Stimulated activated CD8-positive, alpha-beta memory T cell treated with anti-CD3 and anti-CD28 coated beads, Interleukin-15, amount 100 ng/mL, for 48 hours (primary cell): ENCODE measurements at regions not wholly inside any gene's neighbourhood (a gene's known extent, or its start where the extent isn't known, plus 50 kb on each side); places are given as distances from the start of the nearest gene placed in this dataset.

Experiments used
- DNase-seq, 2 donors: peaks; one replicate each; pipeline ENCODE4 v3.0.0-alpha.2; 2020; ENCODE audit warnings: low read depth in 2 of 2

DNA sequence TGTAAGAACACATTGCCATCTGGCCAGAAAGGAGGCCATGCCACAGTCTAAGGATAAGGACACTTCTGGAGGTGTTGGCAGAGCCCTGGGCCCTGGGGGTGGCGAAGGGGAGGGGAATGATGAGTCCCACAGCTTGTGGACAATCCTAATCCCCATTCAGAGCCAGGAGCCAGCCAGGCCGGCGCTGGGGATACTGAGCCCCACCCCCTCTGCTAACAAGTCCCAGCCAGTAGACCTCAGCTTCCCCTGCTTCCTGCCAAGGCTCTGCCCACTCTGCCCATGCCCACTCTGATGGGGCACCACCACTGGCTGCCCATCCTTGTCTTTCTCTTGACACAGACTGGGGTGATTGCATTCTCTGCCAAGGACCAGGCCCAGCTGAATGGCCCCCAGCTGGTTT lies 71.9 kb downstream of the NAV1 start:
- DNase-seq = no peak

DNA sequence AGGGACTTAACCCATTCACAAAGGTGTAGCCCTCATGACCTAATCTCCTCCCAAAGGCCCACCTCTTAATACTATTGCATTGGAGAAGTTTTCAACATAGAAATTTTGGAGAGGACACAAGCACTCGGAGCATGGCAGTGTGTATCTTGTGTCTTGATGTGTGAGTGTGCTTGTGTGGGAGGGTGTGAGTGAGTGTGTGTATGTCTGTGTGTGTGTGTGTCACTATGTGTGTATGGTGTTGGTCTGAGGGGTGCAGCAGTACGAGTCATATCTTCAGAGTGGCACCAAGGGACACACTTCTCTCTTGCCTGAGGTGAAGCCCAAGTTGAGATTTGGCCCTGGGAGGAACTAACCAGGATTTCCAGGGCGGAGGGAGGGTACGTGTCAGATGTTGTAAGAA lies 73.7 kb downstream of the NAV1 start:
- DNase-seq = no peak

DNA sequence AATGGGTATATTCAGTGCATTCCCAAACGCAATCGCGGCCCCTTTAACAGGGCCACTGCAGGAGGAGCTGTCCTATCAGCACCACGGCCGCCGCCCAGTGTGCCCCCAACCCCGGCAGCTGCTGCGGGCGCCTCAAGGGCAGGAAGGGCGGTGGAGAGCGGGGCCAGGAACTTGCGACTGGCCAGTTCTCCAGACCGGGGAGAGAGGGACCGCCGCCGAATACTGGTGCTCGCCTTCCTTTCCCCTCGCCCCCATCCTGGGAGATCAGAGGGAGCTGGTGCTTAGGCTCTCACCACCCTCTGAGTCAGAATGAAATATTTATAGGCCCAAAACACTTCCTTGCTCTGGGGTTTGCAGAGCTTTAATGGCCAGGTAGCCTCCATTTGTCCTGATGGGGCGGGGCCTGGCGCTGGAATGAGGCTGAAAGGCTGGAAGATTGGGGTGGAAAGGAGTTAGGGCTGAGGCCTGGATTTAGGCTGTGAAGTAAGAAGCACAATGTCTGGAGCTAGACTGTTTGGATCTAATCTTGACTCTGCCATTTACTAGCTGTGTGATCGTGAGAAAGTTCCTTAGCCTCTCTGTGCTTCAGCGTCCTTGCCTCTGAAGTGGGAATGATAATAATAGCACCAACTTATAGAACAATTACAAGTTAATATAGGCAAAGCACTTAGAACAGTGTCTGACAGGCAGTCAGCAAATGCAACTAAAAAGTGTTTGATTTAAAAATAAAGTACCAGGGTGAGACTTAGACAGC lies 75.5 kb downstream of the NAV1 start:
- no peak for DNase-seq

DNA sequence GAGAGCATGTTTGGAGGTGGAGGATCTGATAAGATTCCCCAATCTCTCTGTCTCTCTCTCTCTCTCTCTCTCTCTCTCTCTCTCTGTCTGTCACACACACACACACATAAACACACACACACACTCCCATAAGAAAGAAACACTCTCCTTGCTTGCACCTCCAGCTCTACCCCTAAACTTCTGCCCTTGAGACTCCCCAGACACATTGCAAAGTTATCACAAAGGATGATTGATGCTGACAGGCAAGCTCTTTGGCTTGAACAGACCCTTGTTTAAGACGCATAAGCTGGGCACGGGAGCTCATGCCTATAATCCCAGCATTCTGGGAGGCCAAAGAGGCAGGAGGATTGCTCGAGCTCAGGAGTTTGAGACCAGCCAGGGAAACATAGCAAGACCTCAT lies 78.2 kb downstream of the NAV1 start:
- no peak for DNase-seq

DNA sequence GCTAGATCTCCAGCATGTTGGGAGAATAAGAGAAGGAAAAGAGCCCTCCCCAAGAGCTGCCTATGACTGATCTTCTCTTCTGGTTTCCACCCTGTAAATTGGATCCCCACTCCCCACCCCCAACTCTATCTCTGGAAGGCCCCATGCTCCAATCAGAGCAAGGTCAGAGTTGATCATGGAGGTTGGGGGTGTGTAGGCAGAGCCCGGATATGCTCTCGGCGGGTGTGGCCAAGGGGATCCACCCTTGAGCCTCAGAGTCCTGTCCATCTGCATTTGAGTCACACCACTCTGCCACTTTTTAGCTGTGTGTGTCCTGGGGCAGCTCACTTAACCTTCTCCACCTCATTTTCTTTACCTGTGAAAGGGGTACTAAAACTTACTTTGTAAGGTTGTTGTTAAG lies 79.5 kb downstream of the NAV1 start:
- DNase-seq = no peak

DNA sequence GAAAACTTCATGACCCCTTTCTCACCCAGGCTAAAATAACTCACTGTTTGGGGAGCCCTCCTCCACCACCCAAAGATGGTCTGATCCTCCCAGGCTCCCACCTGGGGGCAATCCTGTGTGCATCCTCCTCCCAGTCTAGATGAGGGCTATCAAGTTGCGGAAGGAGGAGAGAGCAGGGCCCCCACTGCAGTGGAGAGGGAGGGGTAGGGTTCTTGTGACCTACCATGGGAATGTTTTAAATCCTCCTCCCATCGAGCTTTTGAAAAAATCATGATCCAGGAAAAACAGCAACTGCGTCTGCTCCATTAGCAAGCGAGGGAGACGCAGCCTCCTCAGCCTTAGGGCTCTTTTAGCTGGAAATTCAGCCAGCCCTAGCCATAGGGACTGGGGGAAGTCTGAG lies 80.0 kb downstream of the NAV1 start:
- DNase-seq = no peak

DNA sequence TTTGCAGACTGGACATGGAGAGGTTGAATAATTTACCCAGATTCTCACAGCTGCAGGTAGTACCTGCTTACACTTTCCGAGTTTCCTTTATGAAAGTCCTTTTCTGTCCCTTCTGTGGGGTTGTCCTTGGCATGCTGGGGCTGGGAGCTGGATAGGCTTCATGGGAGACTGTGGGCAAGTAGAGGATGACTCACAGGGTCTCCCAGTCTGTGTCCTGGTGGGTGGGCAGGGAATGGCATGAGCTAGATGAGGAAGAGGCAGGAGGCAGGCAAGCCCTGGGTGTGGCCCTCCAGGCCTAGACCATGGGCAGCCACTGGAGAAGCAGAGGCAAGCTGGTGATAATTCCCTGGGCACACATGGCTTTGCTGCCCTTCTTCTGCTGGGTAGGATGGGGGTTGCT lies 80.6 kb downstream of the NAV1 start:
- no peak for DNase-seq

DNA sequence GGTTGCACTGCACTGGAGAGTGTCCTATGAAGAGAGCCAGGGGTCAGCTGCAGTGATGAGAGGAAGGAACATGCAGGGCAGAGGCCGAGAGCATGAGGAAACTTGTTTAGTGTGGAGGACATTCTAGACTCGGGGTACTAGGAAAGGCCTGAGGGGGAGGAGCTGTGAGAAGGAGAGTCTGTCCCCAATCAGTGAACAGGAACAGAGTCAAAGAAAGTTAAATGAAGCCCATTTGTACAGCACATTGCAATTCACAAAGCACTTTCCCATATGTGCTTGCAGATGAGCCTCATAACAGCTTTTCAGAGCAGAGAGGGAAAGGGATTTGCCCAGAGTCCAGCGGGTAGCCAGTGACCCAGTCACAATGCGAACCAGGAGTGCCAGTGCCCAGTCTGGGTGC lies 83.4 kb downstream of the NAV1 start:
- no peak for DNase-seq

DNA sequence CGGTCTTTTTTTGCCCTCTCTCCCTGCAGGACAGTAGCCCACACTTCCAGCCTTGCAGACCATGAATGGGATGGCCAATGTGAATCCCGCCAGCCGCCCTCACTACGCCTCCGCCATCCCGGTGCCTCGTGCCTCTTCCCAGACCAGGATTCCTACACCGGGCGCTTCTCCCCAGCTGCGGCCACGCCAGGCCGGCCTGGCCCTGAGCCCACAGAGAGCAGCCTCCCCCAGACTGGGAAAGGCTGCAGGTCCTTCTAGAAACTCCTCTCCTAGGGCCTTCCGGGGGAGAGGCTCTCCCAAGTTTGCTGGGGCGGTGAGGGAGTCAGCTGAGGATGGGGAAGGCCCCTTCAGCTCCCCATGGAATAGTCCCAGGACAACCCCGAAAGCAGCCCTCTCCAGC lies 83.9 kb downstream of the NAV1 start:
- no peak for DNase-seq

DNA sequence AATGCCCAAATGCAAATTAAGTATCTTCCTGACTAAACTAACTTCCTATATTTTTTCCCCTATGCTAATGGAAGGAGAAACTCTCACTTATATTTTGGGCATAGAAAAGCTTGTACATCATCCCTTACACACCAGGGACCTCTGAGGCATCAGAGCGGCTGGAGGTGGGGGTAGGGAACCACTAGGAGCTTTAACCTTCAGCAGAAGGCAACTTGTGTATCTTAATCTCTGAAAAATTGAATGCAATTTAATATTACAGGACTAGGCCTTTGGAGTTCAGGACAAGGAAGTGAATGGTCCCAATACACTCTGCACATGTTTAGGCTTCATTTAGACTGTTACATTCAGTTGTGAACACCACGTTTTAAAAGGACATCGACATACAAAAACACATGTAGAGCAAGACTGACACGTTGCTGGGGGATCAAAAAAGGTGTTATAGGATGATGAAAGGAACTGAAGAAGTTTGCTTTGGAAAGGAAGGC lies 85.9 kb downstream of the NAV1 start:
- DNase-seq = no peak

DNA sequence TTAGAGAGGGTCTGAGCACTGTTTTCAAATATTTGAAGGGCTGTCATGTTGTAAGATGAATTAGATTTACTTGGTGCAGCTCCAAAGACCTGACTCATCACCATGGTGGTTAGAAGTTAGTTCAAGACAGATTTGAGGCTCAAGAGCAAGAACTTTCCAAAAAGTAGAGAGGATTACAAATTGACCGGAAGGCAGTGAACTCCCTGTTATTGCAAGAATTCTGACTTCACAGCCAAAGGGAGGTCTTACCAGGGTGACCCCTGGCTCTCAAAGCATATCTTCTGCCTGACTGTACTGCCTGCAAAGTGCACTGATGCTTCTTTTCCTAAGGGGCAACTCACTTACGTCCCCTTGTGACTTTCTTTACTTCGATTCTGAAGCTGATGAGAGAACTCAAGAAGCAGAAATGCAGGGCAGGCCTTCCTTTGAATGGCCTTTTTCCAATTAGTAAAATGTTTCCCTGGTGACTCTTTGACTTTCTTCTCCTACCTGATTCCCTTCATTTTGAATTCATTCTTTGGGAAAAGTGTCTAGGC lies 86.4 kb downstream of the NAV1 start:
- DNase-seq = no peak

DNA sequence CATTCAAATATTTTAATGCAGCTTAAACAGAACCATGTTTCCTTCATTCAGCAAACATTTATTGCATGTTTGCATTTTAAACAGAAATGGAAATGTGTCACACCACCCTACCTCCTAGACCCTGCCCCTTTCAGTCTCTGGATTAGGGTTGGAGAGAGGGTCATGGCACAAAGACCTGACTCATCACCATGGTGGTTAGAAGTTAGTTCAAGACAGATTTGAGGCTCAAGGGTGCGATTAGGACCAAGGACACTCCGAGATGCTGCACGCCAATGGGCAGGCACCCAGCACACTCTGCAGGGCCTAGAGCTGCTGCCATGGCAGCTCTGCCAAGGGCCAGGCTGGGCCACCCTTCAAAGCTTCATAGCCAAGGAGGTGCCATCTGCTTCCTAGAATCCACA lies 86.9 kb downstream of the NAV1 start:
- DNase-seq = no peak

DNA sequence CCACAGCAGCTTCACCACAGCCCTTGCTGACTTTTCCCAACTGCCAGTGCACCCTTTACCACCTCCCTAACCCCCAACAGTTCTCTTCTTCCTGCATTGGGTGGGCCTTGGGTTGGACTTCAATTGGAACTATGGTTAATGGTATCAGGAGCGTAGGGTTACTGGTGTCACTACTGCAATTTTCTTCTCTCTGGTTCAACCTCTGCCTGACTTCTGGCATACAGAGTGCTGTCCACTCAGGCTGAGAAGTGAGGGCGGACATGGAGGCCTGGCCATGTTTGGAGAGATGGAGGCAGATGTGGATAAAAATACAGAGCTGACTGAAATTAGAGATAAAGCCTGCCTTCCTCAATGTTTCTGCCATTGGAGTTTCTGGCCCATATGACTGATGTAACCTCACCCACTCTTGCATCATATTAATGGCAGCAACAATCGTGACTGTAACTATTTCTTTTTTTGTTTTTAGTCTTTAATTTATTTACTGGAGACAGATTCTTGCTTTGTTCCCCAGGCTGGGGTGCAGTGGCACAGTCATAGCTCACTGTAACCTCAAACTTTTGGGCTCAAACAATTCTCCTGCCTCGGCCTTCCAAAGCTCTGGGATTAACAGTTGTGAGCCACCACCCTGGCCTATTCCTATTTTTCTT lies 87.8 kb downstream of the NAV1 start:
- DNase-seq = no peak

DNA sequence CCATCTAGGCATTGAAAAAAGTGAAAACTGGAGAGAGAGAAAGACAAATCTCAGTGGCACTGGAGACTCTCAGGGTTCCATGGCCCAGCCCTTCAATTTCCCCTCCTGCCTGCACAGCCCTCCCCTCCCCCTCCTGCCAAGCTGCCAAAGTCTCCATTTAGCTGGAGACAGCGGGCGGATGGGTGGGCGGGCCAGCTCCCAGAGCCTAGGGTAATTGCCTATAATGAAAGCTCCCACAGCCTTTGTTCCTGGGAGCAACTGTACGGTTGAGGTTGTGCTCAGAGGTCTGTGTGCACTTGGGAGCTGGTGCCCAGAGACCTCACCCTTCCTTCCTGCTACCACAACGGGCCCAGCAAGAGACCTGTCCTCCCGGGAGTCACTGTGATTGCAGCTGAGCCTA lies 89.6 kb downstream of the NAV1 start:
- DNase-seq = no peak

DNA sequence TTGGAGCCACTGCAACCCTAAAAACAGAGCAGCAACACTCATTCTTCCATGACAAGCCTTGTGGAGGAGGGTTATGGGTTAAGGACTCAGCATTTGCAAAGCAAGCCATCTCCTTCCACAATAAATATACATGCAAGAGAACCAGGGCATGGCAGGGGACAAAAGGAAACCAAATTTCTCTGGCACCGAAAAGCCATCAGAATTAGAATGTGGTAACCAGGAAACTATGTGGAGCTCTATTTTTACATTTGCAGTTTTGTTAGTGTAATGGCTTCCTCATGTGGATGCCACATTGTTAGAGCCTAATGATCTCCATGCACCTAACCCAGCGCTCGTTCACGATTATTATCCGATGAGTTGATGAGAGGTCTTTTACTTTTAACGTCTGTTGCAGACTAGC lies 91.7 kb downstream of the NAV1 start:
- no peak for DNase-seq

DNA sequence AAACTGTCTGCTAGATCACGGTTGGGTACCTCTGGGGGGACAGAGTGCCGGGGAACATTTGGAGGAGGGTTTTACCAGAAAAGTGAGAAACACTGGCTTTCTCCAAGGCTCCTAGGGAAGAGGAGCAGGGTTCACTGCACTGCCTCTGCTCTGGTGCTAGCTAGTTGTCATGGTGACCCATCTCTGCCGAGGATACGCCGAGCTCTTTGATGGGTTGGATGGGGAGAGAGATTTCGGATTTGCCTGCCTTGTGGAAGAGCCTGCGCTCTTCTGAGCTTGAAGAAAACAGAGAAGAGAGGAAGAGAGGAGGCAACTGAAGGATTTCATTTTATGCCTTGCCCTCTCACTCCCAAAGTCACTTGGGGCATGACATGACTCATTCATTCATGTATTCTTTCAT lies 92.1 kb downstream of the NAV1 start:
- DNase-seq = no peak

DNA sequence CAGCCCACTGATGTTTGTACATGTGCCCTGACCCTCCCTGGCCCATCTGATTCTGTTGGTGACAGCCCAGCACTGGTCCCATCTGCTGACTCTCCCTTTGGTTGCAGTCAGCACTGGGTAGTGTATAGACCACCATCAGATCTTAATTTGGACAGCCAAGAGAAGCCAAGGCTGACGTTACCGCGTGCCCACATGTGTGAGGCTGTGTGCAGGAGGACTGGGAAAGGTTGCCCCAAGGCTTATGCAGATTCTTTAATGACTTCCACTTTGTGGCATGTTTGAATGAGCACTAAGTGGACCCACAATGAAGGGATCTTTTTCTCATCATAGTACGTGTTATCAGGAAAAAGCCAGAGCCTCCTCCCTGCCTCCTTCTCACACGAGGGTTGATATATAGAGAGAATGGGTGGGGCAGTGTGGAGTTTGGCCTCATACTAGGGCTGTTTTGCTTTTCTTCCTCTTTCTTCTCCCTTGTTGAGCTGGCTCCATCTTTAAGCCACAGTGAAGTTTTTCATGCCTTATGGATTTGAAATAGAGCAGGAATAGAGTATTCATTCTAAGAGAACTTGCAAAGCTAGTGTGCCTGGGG lies 93.5 kb downstream of the NAV1 start:
- DNase-seq = no peak

DNA sequence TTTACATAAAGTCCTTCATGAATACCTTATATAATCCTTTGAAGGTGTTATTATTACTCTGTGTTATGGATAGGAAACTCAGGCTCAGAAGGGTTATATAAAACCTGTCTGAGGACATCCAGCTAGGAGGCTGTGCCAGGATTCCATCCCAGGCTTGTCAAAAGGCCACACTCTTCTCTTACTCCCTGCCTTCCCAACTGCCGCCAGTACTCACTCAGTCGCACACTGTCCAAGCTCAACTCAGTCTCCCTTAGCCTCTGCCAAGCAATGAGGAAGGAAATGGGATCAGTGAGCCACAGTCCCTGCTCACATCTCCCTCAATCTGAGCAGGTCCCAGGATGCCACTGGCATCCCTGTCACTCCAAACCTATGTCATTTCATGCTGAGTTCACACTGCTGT lies 94.4 kb downstream of the NAV1 start:
- DNase-seq = no peak

DNA sequence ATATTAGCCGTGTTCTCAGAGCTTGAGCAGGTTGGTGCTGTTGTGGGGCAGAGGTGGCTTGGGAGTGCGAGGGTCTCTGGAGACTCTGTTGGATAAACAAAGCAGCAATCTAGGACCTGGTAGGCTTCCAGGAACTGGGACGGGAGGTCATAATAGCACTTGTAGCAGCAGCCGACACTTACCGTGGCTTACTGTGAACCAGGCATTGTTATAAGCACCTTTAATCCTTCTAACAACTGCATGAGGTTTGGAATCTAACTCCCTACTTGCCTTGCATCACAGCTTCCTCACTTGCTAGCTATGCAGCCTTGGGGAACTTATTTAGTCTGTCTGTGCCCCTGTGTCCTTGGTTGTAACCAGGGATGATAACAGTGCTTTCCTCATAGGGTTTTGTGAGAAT lies 94.9 kb downstream of the NAV1 start:
- DNase-seq = no peak

DNA sequence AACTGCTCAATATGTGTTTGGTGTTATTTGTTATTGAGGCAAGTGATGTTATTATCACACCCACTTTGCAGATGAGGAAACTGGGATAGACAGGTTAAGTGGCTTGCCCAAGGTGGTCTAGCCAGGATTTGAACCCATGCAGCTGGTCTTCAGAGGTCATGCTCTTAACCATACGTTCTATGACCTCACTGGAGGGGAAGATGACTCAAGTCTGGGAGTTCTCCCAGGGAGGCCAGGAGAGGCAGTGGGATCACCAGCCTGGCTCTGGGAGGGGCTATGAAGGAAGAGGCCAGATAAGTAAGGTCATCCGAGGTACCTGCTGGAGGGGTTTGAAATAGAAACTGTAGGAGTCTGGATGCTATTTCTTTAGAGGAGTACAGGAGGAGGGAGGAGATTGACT lies 95.3 kb downstream of the NAV1 start:
- no peak for DNase-seq

DNA sequence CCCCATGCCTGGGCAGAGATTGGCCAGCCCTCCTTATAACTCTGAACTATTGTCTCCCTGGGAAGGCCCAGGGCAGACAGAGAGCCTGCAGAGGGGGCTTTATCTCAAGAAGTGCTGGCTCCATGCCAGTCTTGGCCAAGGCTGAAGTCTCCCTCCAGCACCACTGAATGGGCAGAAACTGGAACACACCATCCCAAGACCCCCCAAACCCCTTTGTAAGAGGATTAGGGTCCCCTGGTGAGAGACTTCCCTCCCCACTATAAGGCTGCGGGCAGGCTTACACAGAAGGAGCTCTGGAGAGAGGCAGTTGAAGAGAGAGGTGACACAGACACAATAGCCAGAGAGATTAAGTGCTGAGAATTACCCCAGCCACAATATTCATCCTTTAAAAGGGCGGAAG lies 97.2 kb downstream of the NAV1 start:
- DNase-seq = no peak

DNA sequence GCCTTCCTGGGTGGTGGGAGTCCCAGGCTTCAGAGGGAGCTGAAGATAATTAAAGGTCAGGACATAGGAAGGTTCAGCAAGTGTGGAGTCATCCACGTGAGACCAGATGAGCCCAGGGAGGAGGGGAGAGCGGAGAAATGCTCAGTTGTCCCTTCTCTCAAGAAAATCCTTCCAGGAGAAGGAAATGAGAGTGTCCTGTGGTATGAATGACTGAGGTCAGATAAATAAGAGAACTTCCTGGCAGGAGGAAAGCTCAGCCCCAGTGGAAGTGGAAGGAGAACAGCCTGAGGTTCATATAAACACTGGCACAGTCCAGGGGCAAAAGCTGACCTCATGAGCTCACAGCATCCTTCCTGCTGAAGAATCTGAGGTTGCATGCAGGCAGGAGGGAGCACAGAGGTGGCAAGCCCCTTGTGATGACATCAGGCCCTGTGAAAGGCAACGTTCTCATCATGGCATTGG lies 97.6 kb downstream of the NAV1 start:
- DNase-seq = no peak
